CD4-positive, alpha-beta memory T cell (primary cell): ENCODE measurements at regions not wholly inside any gene's neighbourhood (a gene's known extent, or its start where the extent isn't known, plus 50 kb on each side); places are given as distances from the start of the nearest gene placed in this dataset.

Source experiments
- CTCF ChIA-PET: fragments of 350-600 bp; sonication (Branson Sonifier 250); formaldehyde crosslinking; loops from one replicate; lab custom pipeline; 2021; ENCODE audit warnings: inconsistent platforms; ENCODE audit not compliant: partially characterized antibody; lab: Charles Lee
- POLR2A ChIA-PET: fragments of 350-600 bp; sonication (Branson Sonifier 250); formaldehyde crosslinking; loops from one replicate; lab custom pipeline; 2021; ENCODE audit not compliant: partially characterized antibody; lab: Charles Lee
- DNase-seq, 5 donors: peaks; one replicate each; pipeline versions ENCODE4 v3.0.0 to v3.0.0-alpha.2; 2020 to 2022; ENCODE audit warnings: mixed read lengths in 1 of 5
- H3K27ac ChIP-seq: one replicate; pipeline ENCODE4 v1.7.0; 2013; ENCODE audit warnings: low read depth, low read length
- H3K27me3 ChIP-seq: 2 replicates; pipeline ENCODE4 v1.7.0; 2013; ENCODE audit warnings: mild to moderate bottlenecking, low read length, moderate library complexity; ENCODE audit not compliant: insufficient read depth
- H3K36me3 ChIP-seq: 2 replicates; pipeline ENCODE4 v1.7.0; 2013; ENCODE audit warnings: mild to moderate bottlenecking, low read length, moderate library complexity; ENCODE audit not compliant: insufficient read depth
- H3K4me1 ChIP-seq: 2 replicates; pipeline ENCODE4 v1.7.0; 2013; ENCODE audit warnings: mild to moderate bottlenecking, low read length, moderate library complexity; ENCODE audit not compliant: insufficient read depth
- H3K4me3 ChIP-seq, 2 donors: one replicate each; pipeline ENCODE4 v1.7.0; 2013; ENCODE audit warnings: low read length in 2 of 2, mild to moderate bottlenecking in 1 of 2
- H3K9me3 ChIP-seq, 2 donors: one replicate each; pipeline ENCODE4 v1.7.0; 2013; ENCODE audit warnings: low read length in 2 of 2, control low read depth in 1 of 2; ENCODE audit not compliant: control insufficient read depth in 1 of 2
- H3K27ac Mint-ChIP-seq, 7 donors: one replicate each; pipeline ENCODE4 v1.8.0; 2020 to 2021; ENCODE audit warnings: mixed read lengths in 7 of 7, mild to moderate bottlenecking in 6 of 7, inconsistent platforms in 3 of 7, moderate library complexity in 3 of 7
- H3K27me3 Mint-ChIP-seq, 2 donors: one replicate each; pipeline ENCODE4 v1.8.0; 2020 to 2021; ENCODE audit warnings: mixed read lengths in 2 of 2
- H3K36me3 Mint-ChIP-seq, 2 donors: one replicate each; pipeline ENCODE4 v1.8.0; 2020 to 2021; ENCODE audit warnings: mixed read lengths in 2 of 2, inconsistent platforms in 1 of 2, mild to moderate bottlenecking in 1 of 2
- H3K4me1 Mint-ChIP-seq, 4 donors: one replicate each; pipeline ENCODE4 v1.8.0; 2020 to 2021; ENCODE audit warnings: mixed read lengths in 4 of 4, mild to moderate bottlenecking in 1 of 4
- H3K4me3 Mint-ChIP-seq, 8 donors: one replicate each; pipeline ENCODE4 v1.8.0; 2020 to 2021; ENCODE audit warnings: mixed read lengths in 8 of 8, mild to moderate bottlenecking in 7 of 8, moderate library complexity in 6 of 8, inconsistent platforms in 3 of 8
- H3K9me3 Mint-ChIP-seq, 8 donors: one replicate each; pipeline ENCODE4 v1.8.0; 2020 to 2021; ENCODE audit warnings: mixed read lengths in 8 of 8, mild to moderate bottlenecking in 5 of 8, inconsistent platforms in 3 of 8, moderate library complexity in 1 of 8
- intact Hi-C: fragments of 100-400 bp; cut with micrococcal nuclease; formaldehyde crosslinking; loops from one replicate; pipeline ENCODE4 v1.15.1; 2023

DNA sequence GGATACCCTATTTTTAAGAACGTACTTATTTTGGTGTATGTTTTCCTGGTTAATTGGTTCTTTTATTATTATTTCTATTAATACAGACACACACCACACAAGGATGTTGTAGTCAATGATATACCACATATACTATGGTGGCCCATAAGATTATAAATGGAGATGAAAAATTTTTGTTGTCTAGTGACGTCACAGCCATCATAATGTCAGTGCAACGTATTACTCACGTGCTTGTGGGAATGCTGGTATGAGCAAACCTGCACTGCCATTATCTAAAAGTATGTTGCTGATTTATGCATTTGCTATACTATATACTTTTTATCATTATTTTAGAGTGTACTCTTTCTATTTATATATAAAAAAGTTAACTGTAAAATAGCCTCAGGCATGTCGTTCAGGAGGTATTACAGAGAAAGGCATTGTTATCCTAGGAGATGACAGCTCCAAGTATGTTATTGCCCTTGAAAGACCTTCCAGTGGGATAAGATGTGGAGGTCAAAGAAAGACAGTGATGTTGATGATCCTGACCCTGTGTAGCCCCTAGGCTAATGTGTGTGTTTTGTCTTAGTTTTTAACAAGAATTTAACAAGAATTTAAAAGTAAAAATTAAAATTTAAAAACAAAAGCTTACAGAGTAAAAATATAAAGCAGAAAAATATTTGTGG lies 65.6 kb upstream of the SGCD start:
- H3K4me1 ChIP-seq, result no peaks in the 10 kb centered on the region
- H3K4me1 Mint-ChIP-seq, result no peaks in the 10 kb centered on the region
- H3K4me3 Mint-ChIP-seq, result no peak overlapping the region
- POLR2A ChIA-PET, result no interaction called here
- intact Hi-C loops, result no loop called here
- no peak overlapping the region for H3K27ac ChIP-seq
- CTCF ChIA-PET, result no interaction called here
- H3K27ac Mint-ChIP-seq, result no peak overlapping the region
- DNase-seq, result no peak
- H3K36me3 Mint-ChIP-seq, result no peaks in the 10 kb centered on the region
- peaks cover 0 to 2% (median 0%) of the 10 kb centered on the region in 8 donors for H3K9me3 Mint-ChIP-seq
- H3K36me3 ChIP-seq, result no peaks in the 10 kb centered on the region
- no peaks in the 10 kb centered on the region for H3K27me3 ChIP-seq
- H3K4me3 ChIP-seq, result no peak overlapping the region
- H3K9me3 ChIP-seq, result no peaks in the 10 kb centered on the region
- peaks cover 1 to 2% of the 10 kb centered on the region in 2 donors for H3K27me3 Mint-ChIP-seq

DNA sequence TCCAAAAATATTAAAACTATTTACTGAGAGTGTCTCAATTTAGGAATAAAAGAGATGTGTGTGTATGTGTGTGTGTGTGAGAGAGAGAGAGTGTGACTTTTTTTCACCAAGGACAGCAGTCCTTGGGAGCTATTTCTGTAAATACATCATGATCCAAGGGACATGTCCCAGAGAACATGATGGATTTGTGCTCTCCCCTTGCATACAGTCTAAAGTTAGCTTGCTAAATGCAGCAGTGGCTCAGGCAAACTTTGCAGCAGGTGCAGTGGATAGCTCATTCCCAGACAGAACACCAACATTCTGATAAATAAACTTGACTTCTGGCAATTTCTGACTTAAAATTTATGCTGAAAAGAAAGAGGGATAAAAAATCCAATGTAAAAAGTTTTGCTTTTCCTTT lies 55.4 kb upstream of the SGCD start:
- intact Hi-C loops, result no loop called here
- no peaks in the 10 kb centered on the region for H3K4me1 Mint-ChIP-seq

DNA sequence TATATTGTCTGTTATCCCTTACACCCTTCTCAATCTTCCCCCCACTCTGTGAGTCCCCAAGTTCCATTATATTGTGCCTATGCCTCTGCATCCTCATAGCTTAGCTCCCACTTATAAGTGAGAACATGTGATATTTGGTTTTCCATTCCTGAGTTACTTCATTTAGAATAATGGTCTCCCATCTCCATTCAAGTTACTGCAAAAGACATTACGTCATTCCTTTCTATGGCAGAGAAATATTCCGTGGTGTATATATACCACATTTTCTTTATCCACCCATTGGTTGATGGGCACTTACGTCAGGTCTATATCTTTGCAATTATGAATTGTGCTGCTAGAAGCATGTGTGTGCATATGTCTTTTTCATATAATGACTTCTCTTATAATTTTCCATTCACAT lies 54.8 kb upstream of the SGCD start:
- Histone ChIP-seq H3K27ac (no peak overlapping the region), H3K4me3 (no peak overlapping the region), H3K36me3 (no peaks in the 10 kb centered on the region), H3K4me1 (no peaks in the 10 kb centered on the region), H3K27me3 (no peaks in the 10 kb centered on the region), H3K9me3 (no peaks in the 10 kb centered on the region)
- no peak overlapping the region for H3K27ac Mint-ChIP-seq
- CTCF ChIA-PET, result no interaction called here
- no peak overlapping the region for H3K4me3 Mint-ChIP-seq
- intact Hi-C loops, result no loop called here
- H3K4me1 Mint-ChIP-seq, result no peaks in the 10 kb centered on the region
- no peak for DNase-seq
- POLR2A ChIA-PET, result no interaction called here
- H3K27me3 Mint-ChIP-seq, result peaks cover 0 to 4% of the 10 kb centered on the region in 2 donors
- no peaks in the 10 kb centered on the region for H3K36me3 Mint-ChIP-seq
- H3K9me3 Mint-ChIP-seq, result peaks cover 2 to 18% (median 5%) of the 10 kb centered on the region in 8 donors

More for the DNA sequence above, 55.4 kb upstream of the SGCD start:
- CTCF ChIA-PET, result no interaction called here
- Mint-ChIP-seq H3K27me3 (peaks cover 0 to 4% of the 10 kb centered on the region in 2 donors), H3K36me3 (no peaks in the 10 kb centered on the region), H3K9me3 (peaks cover 2 to 18% (median 5%) of the 10 kb centered on the region in 8 donors), H3K4me3 (no peak overlapping the region), H3K27ac (no peak overlapping the region)
- Histone ChIP-seq H3K27me3 (no peaks in the 10 kb centered on the region), H3K4me3 (no peak overlapping the region), H3K36me3 (no peaks in the 10 kb centered on the region), H3K4me1 (no peaks in the 10 kb centered on the region), H3K27ac (no peak overlapping the region), H3K9me3 (no peaks in the 10 kb centered on the region)
- no peak for DNase-seq
- POLR2A ChIA-PET, result no interaction called here

DNA sequence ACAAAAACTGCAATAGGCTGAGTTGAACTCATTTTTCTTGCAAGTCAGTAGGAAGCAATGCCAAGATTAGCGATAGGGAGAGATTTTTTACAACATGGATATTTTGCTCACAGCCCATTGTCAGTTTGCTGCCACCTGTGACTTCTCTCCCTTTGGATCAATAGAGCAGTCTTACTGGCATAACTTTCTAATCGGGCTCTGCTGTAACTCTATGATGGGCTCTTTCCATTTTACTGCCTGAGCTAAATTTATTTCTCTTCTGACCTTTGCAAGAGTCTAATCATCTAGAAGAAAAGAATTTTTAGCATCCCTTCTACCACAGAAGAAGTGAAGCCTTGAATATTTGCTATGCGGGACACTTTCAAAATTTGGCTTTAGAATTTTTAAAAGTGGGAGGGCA lies 53.6 kb upstream of the SGCD start:
- Histone ChIP-seq H3K36me3 (no peaks in the 10 kb centered on the region), H3K27me3 (no peaks in the 10 kb centered on the region), H3K9me3 (no peaks in the 10 kb centered on the region), H3K4me3 (no peak overlapping the region), H3K27ac (no peak overlapping the region), H3K4me1 (no peaks in the 10 kb centered on the region)
- ChIA-PET CTCF (no interaction called here), POLR2A (no interaction called here)
- Mint-ChIP-seq H3K27me3 (peaks cover 0 to 4% of the 10 kb centered on the region in 2 donors), H3K9me3 (peaks cover 0 to 18% (median 5%) of the 10 kb centered on the region in 8 donors), H3K4me3 (no peak overlapping the region), H3K4me1 (no peaks in the 10 kb centered on the region), H3K36me3 (no peaks in the 10 kb centered on the region), H3K27ac (no peak overlapping the region)
- DNase-seq, result no peak
- intact Hi-C loops, result no loop called here

DNA sequence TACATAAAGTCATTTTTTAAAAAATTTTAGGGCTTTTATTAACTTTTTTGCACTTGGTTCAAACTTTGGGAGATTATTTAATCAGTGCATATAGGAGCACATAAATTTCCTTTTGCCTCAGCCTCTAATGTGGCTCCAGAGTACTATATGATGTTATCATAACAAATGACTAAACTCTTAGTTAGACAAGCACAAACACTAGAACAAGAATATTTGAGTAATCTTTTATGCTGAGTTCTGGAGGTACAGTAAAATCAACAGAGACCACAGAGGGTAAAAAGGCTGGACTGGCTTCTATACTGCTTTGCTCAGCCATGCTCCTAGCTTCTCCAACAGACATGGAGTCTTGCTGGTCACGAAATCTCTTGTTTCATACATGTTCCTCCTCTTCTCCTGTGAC lies 52.5 kb upstream of the SGCD start:
- no peak overlapping the region for H3K27ac Mint-ChIP-seq
- ChIA-PET POLR2A (no interaction called here), CTCF (no interaction called here)
- no peak overlapping the region for H3K4me3 Mint-ChIP-seq
- Histone ChIP-seq H3K4me3 (no peak overlapping the region), H3K9me3 (no peaks in the 10 kb centered on the region), H3K4me1 (no peaks in the 10 kb centered on the region), H3K27ac (no peak overlapping the region), H3K27me3 (no peaks in the 10 kb centered on the region), H3K36me3 (no peaks in the 10 kb centered on the region)
- intact Hi-C loops, result no loop called here
- peaks cover 0 to 4% of the 10 kb centered on the region in 2 donors for H3K27me3 Mint-ChIP-seq
- H3K36me3 Mint-ChIP-seq, result no peaks in the 10 kb centered on the region
- H3K9me3 Mint-ChIP-seq, result peaks cover 0 to 13% (median 5%) of the 10 kb centered on the region in 8 donors
- no peaks in the 10 kb centered on the region for H3K4me1 Mint-ChIP-seq
- DNase-seq, result no peak
